AG10803 (cell line): ENCODE measurements at regions not wholly inside any gene's neighbourhood (a gene's known extent, or its start where the extent isn't known, plus 50 kb on each side); places are given as distances from the start of the nearest gene placed in this dataset.
A peak's percentile ranks its signal among the peaks of the same experiment; 100 is the strongest.

Experiments used
- DNase-seq: peaks from one replicate; pipeline ENCODE4 v3.0.0; 2010; ENCODE audit warnings: low read depth
- H3K4me3 ChIP-seq: 2 replicates; pipeline ENCODE4 v1.5.1; 2011; ENCODE audit warnings: mild to moderate bottlenecking, low read length, control low read depth
- TF ChIP-seq, protein P1 (sequence below): conservative IDR thresholded peaks from 2 replicates; pipeline ENCODE4 v1.5.1; 2011; ENCODE audit warnings: mild to moderate bottlenecking, low read length, control low read depth, inconsistent platforms

GRCh38 chr6:12572896-12573827 is 143.4 kb upstream of the PHACTR1 start:
- DNase-seq = peak; percentile 92
- TF ChIP-seq, protein P1, sequence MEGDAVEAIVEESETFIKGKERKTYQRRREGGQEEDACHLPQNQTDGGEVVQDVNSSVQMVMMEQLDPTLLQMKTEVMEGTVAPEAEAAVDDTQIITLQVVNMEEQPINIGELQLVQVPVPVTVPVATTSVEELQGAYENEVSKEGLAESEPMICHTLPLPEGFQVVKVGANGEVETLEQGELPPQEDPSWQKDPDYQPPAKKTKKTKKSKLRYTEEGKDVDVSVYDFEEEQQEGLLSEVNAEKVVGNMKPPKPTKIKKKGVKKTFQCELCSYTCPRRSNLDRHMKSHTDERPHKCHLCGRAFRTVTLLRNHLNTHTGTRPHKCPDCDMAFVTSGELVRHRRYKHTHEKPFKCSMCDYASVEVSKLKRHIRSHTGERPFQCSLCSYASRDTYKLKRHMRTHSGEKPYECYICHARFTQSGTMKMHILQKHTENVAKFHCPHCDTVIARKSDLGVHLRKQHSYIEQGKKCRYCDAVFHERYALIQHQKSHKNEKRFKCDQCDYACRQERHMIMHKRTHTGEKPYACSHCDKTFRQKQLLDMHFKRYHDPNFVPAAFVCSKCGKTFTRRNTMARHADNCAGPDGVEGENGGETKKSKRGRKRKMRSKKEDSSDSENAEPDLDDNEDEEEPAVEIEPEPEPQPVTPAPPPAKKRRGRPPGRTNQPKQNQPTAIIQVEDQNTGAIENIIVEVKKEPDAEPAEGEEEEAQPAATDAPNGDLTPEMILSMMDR = no peak
- no peak overlapping the region for H3K4me3 ChIP-seq

DNA sequence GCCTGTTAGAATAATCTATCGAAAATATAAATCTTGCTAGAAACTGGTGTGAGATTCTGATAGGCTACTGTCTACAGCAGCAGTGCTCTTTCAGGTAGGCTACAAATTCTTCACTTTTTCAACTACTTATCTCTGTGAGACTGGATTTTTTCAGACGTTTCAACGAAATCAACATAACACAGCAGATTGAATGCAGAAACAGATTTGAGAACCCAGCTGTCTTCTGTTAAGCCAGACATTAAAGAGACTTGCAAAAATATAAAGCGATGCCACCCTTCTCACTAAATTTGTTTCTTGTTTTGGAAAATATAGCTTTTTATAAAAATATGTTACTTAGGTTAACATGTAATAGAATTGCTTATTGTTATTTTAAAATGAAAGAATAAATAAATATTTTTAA is 140.6 kb upstream of the PHACTR1 start:
- TF ChIP-seq, protein P1 = no peak
- DNase-seq = no peak
- no peak overlapping the region for H3K4me3 ChIP-seq

DNA sequence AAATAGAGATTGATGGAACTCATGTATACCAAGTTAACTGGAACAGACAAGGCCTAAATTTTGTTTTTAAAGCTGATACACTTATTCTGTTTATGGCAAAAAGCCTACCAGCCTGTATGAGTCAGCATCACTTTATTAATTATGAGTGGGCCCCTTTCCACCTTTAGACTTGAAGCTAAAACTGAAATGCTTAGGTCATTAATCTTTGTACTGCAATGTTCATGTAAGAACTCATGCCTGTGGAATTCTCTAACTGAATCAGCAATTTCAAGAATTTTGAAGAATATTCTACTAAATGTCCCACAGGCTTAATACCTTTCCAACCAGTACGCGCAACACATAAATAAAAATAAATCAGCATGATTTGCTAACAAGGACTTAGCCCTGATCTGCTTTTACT is 140.2 kb upstream of the PHACTR1 start:
- H3K4me3 ChIP-seq = no peak overlapping the region
- TF ChIP-seq, protein P1 = no peak
- peak; percentile 92 for DNase-seq

DNA sequence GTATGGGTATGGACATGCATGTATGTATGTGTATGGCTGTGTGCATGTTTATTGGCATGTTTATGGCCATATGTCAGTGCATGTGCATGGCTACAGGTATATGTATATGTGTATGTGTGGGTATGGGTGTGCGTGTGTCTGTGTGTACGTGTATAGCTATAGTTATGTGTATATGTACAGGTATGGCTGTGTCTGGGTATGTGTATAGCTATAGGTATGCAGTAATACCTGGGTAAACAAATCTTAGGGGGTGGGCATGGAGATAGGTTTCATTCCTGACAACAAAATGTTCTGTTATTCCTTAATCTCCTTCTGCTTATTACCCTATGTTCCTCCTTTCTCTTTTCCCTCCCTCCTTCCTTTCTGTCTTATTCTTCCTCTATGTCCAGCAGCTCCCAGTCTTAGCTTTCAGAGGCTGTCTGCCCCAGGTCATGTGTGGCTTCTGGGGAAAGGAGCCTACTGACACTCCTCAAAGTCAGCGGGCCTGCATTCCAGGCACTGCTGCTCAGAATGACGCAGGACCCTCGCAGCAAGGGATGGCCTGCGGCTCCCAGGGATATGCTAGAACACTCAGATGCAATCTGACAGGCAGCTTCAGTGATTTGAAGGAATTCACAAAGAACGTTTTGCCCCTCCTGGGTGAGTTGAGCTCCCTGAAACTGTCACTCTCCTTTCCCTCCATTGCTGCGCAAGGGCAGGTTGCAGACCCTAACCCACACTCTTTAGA is 139.3 kb upstream of the PHACTR1 start:
- DNase-seq = no peak
- TF ChIP-seq, protein P1 = no peak
- H3K4me3 ChIP-seq = no peak overlapping the region

GRCh38 chr6:12578097-12578496 is 138.5 kb upstream of the PHACTR1 start:
- TF ChIP-seq, protein P1 = no peak
- no peak for DNase-seq
- no peak overlapping the region for H3K4me3 ChIP-seq

- DNase-seq = peak; percentile 65
- TF ChIP-seq, protein P1 = no peak
- no peak overlapping the region for H3K4me3 ChIP-seq
These were observed 137.8 kb upstream of the PHACTR1 start for GRCh38 chr6:12578751-12579150.
